ENCODE measurements at regions not wholly inside any gene's neighbourhood (a gene's known extent, or its start where the extent isn't known, plus 50 kb on each side); places are given as distances from the start of the nearest gene placed in this dataset.
A peak's percentile ranks its signal among the peaks of the same experiment; 100 is the strongest.

- no peak for ATAC-seq
- no peak for DNase-seq
- H3K36me3 Mint-ChIP-seq (ENCODE audit: insufficient read depth): no peaks in the 10 kb centered on the region
- H3K27me3 Mint-ChIP-seq (ENCODE audit: low read depth): peaks cover 2% of the 10 kb centered on the region
- H3K4me3 Mint-ChIP-seq: no peak overlapping the region
- H3K4me1 Mint-ChIP-seq (ENCODE audit: low read depth): peaks cover 13% of the 10 kb centered on the region
- no peaks in the 10 kb centered on the region for H3K9me3 Mint-ChIP-seq
Observed at GRCh38 chr3:153087595-153088566, 74.1 kb upstream of the RAP2B start.

GRCh38 chr3:153089620-153090019 is 72.4 kb upstream of the RAP2B start:
- H3K4me1 Mint-ChIP-seq (ENCODE audit: low read depth): peaks cover 13% of the 10 kb centered on the region
- H3K4me3 Mint-ChIP-seq: no peak overlapping the region
- H3K36me3 Mint-ChIP-seq (ENCODE audit: insufficient read depth): no peaks in the 10 kb centered on the region
- no peak for ATAC-seq
- no peaks in the 10 kb centered on the region for H3K9me3 Mint-ChIP-seq
- DNase-seq: no peak
- peaks cover 2% of the 10 kb centered on the region for H3K27me3 Mint-ChIP-seq (ENCODE audit: low read depth)

- H3K4me3 Mint-ChIP-seq: no peak overlapping the region
- ATAC-seq: peak in 1 of 2 donors; percentile 23
- H3K36me3 Mint-ChIP-seq (ENCODE audit: insufficient read depth): no peaks in the 10 kb centered on the region
- peaks cover 13% of the 10 kb centered on the region for H3K4me1 Mint-ChIP-seq (ENCODE audit: low read depth)
- H3K9me3 Mint-ChIP-seq: no peaks in the 10 kb centered on the region
- H3K27me3 Mint-ChIP-seq (ENCODE audit: low read depth): peaks cover 2% of the 10 kb centered on the region
- no peak for DNase-seq
Observed at GRCh38 chr3:153090973-153091372, 71.1 kb upstream of the RAP2B start.

GRCh38 chr3:153093629-153094028 is 68.4 kb upstream of the RAP2B start:
- ATAC-seq (no peak), DNase-seq (no peak)
- Mint-ChIP-seq H3K36me3 (ENCODE audit: insufficient read depth) (no peaks in the 10 kb centered on the region), H3K9me3 (no peaks in the 10 kb centered on the region), H3K4me3 (no peak overlapping the region), H3K4me1 (ENCODE audit: low read depth) (peaks cover 13% of the 10 kb centered on the region), H3K27me3 (ENCODE audit: low read depth) (peaks cover 2% of the 10 kb centered on the region)

- Mint-ChIP-seq H3K27me3 (ENCODE audit: low read depth) (no peaks in the 10 kb centered on the region), H3K4me1 (ENCODE audit: low read depth) (peaks cover 13% of the 10 kb centered on the region), H3K9me3 (no peaks in the 10 kb centered on the region), H3K4me3 (no peak overlapping the region), H3K36me3 (ENCODE audit: insufficient read depth) (no peaks in the 10 kb centered on the region)
- ATAC-seq: no peak
- no peak for DNase-seq
Observed at GRCh38 chr3:153094386-153094785, 67.6 kb upstream of the RAP2B start.

GRCh38 chr3:153095441-153095840 is 66.6 kb upstream of the RAP2B start:
- H3K27me3 Mint-ChIP-seq (ENCODE audit: low read depth): no peaks in the 10 kb centered on the region
- ATAC-seq (no peak), DNase-seq (no peak)
- H3K4me3 Mint-ChIP-seq: no peak overlapping the region
- peaks cover 12% of the 10 kb centered on the region for H3K4me1 Mint-ChIP-seq (ENCODE audit: low read depth)
- no peaks in the 10 kb centered on the region for H3K36me3 Mint-ChIP-seq (ENCODE audit: insufficient read depth)
- H3K9me3 Mint-ChIP-seq: no peaks in the 10 kb centered on the region

- Mint-ChIP-seq H3K27me3 (ENCODE audit: low read depth) (no peaks in the 10 kb centered on the region), H3K4me1 (ENCODE audit: low read depth) (peaks cover 4% of the 10 kb centered on the region), H3K36me3 (ENCODE audit: insufficient read depth) (no peaks in the 10 kb centered on the region), H3K9me3 (no peaks in the 10 kb centered on the region), H3K4me3 (no peak overlapping the region)
- DNase-seq (no peak), ATAC-seq (no peak)
Observed at GRCh38 chr3:153096731-153097131, 65.3 kb upstream of the RAP2B start.

GRCh38 chr3:153097213-153097612 is 64.8 kb upstream of the RAP2B start:
- H3K36me3 Mint-ChIP-seq (ENCODE audit: insufficient read depth): no peaks in the 10 kb centered on the region
- H3K4me3 Mint-ChIP-seq: no peak overlapping the region
- ATAC-seq (no peak), DNase-seq (no peak)
- no peaks in the 10 kb centered on the region for H3K27me3 Mint-ChIP-seq (ENCODE audit: low read depth)
- H3K4me1 Mint-ChIP-seq (ENCODE audit: low read depth): no peaks in the 10 kb centered on the region
- no peaks in the 10 kb centered on the region for H3K9me3 Mint-ChIP-seq

GRCh38 chr3:153099131-153099530 is 62.9 kb upstream of the RAP2B start:
- Mint-ChIP-seq H3K4me1 (ENCODE audit: low read depth) (no peaks in the 10 kb centered on the region), H3K4me3 (no peak overlapping the region), H3K9me3 (no peaks in the 10 kb centered on the region), H3K36me3 (ENCODE audit: insufficient read depth) (no peaks in the 10 kb centered on the region), H3K27me3 (ENCODE audit: low read depth) (no peaks in the 10 kb centered on the region)
- ATAC-seq: no peak
- DNase-seq: no peak

- Mint-ChIP-seq H3K9me3 (no peaks in the 10 kb centered on the region), H3K4me3 (no peak overlapping the region), H3K27me3 (ENCODE audit: low read depth) (no peaks in the 10 kb centered on the region), H3K4me1 (ENCODE audit: low read depth) (no peaks in the 10 kb centered on the region), H3K36me3 (ENCODE audit: insufficient read depth) (no peaks in the 10 kb centered on the region)
- DNase-seq (no peak), ATAC-seq (no peak)
Observed at GRCh38 chr3:153103406-153103945, 58.5 kb upstream of the RAP2B start.

GRCh38 chr3:153110041-153110440 is 52.0 kb upstream of the RAP2B start:
- peaks cover 5% of the 10 kb centered on the region for H3K27me3 Mint-ChIP-seq (ENCODE audit: low read depth)
- no peak for ATAC-seq
- H3K36me3 Mint-ChIP-seq (ENCODE audit: insufficient read depth): no peaks in the 10 kb centered on the region
- DNase-seq: no peak
- no peak overlapping the region for H3K4me3 Mint-ChIP-seq
- no peaks in the 10 kb centered on the region for H3K9me3 Mint-ChIP-seq
- H3K4me1 Mint-ChIP-seq (ENCODE audit: low read depth): no peaks in the 10 kb centered on the region

GRCh38 chr3:153111016-153111415 is 51.0 kb upstream of the RAP2B start:
- Mint-ChIP-seq H3K9me3 (no peaks in the 10 kb centered on the region), H3K4me3 (no peak overlapping the region), H3K27me3 (ENCODE audit: low read depth) (peaks cover 5% of the 10 kb centered on the region), H3K36me3 (ENCODE audit: insufficient read depth) (no peaks in the 10 kb centered on the region), H3K4me1 (ENCODE audit: low read depth) (no peaks in the 10 kb centered on the region)
- DNase-seq (no peak), ATAC-seq (no peak)

Data from activated T-cell treated with anti-CD3 and anti-CD28 coated beads, Interleukin-2, amount 50 U/mL, for 4 hours (primary cell).